Common myeloid progenitor, CD34-positive (primary cell): ENCODE measurements at regions not wholly inside any gene's neighbourhood (a gene's known extent, or its start where the extent isn't known, plus 50 kb on each side); places are given as distances from the start of the nearest gene placed in this dataset.

Experiments
- CTCF ChIA-PET: fragments of 350-600 bp; sonication (Branson Sonifier 250); formaldehyde crosslinking; loops from one replicate; lab custom pipeline; 2021; ENCODE audit warnings: antibody characterized with exemption; lab: Charles Lee
- POLR2A ChIA-PET: fragments of 350-600 bp; sonication (Branson Sonifier 250); formaldehyde crosslinking; loops from one replicate; lab custom pipeline; 2021; ENCODE audit warnings: antibody characterized with exemption; lab: Charles Lee
- DNase-seq, 3 donors: peaks; one replicate each; pipeline versions ENCODE4 v3.0.0 to v3.0.0-alpha.2; 2013
- H3K27ac ChIP-seq, 2 experiments: 1 replicate in 1 of 2; 2 replicates in 1 of 2; pipeline ENCODE4 v1.7.0; 2013; ENCODE audit warnings: inconsistent platforms in 2 of 2, low read length in 2 of 2, mild to moderate bottlenecking in 2 of 2, low read depth in 1 of 2, moderate library complexity in 1 of 2; ENCODE audit not compliant: severe bottlenecking in 2 of 2, insufficient read depth in 1 of 2, poor library complexity in 1 of 2
- H3K27me3 ChIP-seq, 5 experiments: replicated peaks in 2 of 5; 1 replicate in 3 of 5; 2 replicates in 2 of 5; pipeline versions ENCODE4 v1.6.1 to v1.7.0; 2013; ENCODE audit warnings: low read length in 4 of 5, mild to moderate bottlenecking in 2 of 5, moderate library complexity in 2 of 5, inconsistent platforms in 1 of 5; ENCODE audit not compliant: insufficient read depth in 5 of 5, control insufficient read depth in 4 of 5
- H3K36me3 ChIP-seq, 4 experiments: 1 replicate in 2 of 4; 2 replicates in 2 of 4; pipeline versions ENCODE4 v1.6.1 to v1.7.0; 2013; ENCODE audit warnings: low read length in 3 of 4, control low read depth in 1 of 4, mild to moderate bottlenecking in 1 of 4; ENCODE audit not compliant: control insufficient read depth in 4 of 4, insufficient read depth in 4 of 4
- H3K4me1 ChIP-seq, 4 experiments: 1 replicate in 3 of 4; 2 replicates in 1 of 4; pipeline versions ENCODE4 v1.6.1 to v1.7.1; 2013; ENCODE audit warnings: low read length in 3 of 4, mild to moderate bottlenecking in 3 of 4, control low read depth in 1 of 4, inconsistent platforms in 1 of 4, moderate library complexity in 1 of 4; ENCODE audit not compliant: control insufficient read depth in 4 of 4, insufficient read depth in 4 of 4; ENCODE audit errors: control extremely low read depth in 1 of 4
- H3K4me3 ChIP-seq, 7 experiments: 1 replicate in 4 of 7; 2 replicates in 3 of 7; pipeline versions ENCODE4 v1.5.1 to v1.7.0; 2013; ENCODE audit warnings: mild to moderate bottlenecking in 7 of 7, low read length in 6 of 7, moderate library complexity in 6 of 7, inconsistent platforms in 2 of 7, low read depth in 2 of 7, control low read depth in 1 of 7; ENCODE audit not compliant: insufficient read depth in 4 of 7, control insufficient read depth in 1 of 7; ENCODE audit errors: extremely low read depth in 1 of 7
- H3K9me3 ChIP-seq, 5 experiments: 1 replicate in 4 of 5; 2 replicates in 1 of 5; pipeline versions ENCODE4 v1.6.1 to v1.7.1; 2013; ENCODE audit warnings: low read length in 4 of 5, mild to moderate bottlenecking in 2 of 5, inconsistent platforms in 1 of 5, low read depth in 1 of 5, moderate library complexity in 1 of 5; ENCODE audit not compliant: control insufficient read depth in 4 of 5, insufficient read depth in 2 of 5; ENCODE audit errors: control extremely low read depth in 1 of 5
- WGBS: methylation state at CpG from one replicate; pipeline ENCODE4 v1.1.5; 2013; ENCODE audit not compliant: insufficient coverage; 5-methylcytosine and 5-hydroxymethylcytosine counted together

DNA sequence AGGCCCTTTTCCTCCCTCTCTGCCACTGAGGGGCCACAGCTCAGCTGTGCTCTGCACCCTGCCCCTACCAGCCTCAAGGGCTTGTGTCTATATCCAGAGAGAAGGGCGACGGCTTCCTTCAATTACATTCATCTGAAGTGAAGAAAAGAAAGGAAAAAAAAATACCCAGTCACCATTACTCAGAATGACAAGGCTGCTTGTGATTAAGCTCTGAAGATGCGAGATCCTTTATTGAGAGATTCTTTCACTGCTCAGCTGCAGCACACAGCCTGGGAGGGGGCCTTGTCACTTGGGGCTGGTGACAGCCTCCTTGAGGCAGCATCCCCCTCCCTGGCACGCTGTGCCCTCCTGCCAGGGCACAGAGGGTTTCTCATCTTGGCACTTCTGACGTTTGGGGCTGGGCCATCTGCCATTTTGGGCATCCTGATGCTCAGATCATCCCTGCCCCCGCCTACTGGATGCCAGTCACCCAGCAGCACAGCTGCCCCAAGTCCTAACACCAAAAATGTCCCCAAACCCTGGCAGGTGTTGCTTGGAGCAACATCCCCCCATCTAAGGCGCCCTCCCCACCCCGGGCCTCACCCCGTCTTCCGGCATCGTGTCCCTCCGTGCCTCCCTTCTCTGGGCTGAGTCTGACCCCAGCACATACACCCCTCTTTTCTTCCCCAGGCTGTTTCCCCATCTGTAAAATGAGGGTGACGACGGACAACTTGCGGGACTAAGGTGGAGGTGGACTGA, 1394.7 kb downstream of the BRD1 start:
- no peak overlapping the region for H3K27ac ChIP-seq
- H3K9me3 ChIP-seq: no peaks in the 10 kb centered on the region
- no peak for DNase-seq
- 94% methylated on average over 12 of the region's 15 CpGs for WGBS
- H3K4me1 ChIP-seq: no peaks in the 10 kb centered on the region
- peaks cover 0 to 10% (median 0%) of the 10 kb centered on the region in 5 experiments for H3K27me3 ChIP-seq
- H3K4me3 ChIP-seq: no peak overlapping the region
- ChIA-PET POLR2A (no interaction called here), CTCF (no interaction called here)
- H3K36me3 ChIP-seq: no peaks in the 10 kb centered on the region

DNA sequence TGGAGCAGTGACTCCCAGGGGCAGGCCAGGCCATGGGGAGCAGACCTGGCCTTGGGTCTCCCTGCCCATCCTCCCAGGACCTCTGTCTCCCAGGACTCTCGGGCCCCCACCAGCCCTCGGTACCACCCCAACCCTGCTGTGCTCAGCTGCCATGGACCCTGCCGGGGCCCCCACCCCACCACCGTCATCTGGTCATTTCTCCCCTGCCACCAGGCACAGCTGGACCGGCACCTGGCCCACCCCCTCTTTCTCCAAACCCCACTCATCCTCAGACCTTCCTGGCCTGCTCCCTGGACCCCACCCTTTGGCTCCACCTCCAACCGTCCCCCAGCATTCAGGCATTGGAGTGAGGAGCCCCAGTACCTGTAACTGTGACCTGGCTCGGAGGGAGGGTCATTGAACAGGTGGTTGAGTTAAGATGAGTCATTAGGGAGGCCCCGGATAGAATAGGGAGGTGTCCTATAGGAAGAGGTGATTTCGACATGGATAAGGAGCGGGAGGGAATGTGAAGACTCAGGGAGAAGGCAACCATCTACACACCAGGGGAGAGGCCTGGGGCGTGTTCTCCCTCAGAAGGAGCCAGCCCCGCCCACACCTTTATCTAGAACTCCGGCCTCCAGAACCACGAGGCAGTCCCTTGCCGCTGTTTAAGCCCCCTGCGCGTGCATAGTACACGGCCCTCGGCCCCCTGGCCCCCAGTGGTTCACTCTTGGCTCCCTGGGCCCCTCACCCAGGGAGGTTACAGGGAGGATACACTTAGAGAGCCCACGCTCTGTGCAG, 1395.9 kb downstream of the BRD1 start:
- 96% methylated on average over 8 of the region's 20 CpGs for WGBS
- POLR2A ChIA-PET: no interaction called here

DNA sequence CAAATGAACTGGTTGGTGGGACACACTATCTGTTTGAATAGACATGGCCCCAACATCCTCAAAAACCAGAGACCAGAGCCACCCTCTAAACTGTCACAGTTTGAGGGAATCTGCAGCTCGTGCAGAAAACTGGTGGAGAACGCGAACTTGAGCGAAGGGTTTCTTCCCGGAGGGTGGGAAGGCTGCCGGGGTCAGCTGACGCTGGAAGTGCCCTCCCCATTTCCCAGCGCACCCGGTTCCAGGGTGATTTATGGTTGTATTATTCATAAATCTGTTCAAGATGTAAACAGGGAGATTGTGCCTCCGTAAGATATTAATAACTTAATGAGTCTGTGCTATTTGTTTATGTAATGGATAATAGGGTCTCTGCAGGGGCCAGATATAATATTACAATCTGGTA, 1396.7 kb downstream of the BRD1 start:
- Histone ChIP-seq H3K9me3 (no peaks in the 10 kb centered on the region), H3K27me3 (peaks cover 0 to 4% (median 2%) of the 10 kb centered on the region in 5 experiments), H3K4me3 (no peak overlapping the region), H3K4me1 (no peaks in the 10 kb centered on the region), H3K27ac (no peak overlapping the region), H3K36me3 (no peaks in the 10 kb centered on the region)
- ChIA-PET CTCF (no interaction called here), POLR2A (no interaction called here)
- WGBS: 70% methylated on average over 7 of the region's 10 CpGs
- DNase-seq: no peak

More for the DNA sequence above, 1395.9 kb downstream of the BRD1 start:
- Histone ChIP-seq H3K27ac (no peak overlapping the region), H3K4me1 (no peaks in the 10 kb centered on the region), H3K27me3 (peaks cover 0 to 6% (median 2%) of the 10 kb centered on the region in 5 experiments), H3K4me3 (no peak overlapping the region), H3K36me3 (no peaks in the 10 kb centered on the region), H3K9me3 (no peaks in the 10 kb centered on the region)
- CTCF ChIA-PET: no interaction called here
- no peak for DNase-seq

DNA sequence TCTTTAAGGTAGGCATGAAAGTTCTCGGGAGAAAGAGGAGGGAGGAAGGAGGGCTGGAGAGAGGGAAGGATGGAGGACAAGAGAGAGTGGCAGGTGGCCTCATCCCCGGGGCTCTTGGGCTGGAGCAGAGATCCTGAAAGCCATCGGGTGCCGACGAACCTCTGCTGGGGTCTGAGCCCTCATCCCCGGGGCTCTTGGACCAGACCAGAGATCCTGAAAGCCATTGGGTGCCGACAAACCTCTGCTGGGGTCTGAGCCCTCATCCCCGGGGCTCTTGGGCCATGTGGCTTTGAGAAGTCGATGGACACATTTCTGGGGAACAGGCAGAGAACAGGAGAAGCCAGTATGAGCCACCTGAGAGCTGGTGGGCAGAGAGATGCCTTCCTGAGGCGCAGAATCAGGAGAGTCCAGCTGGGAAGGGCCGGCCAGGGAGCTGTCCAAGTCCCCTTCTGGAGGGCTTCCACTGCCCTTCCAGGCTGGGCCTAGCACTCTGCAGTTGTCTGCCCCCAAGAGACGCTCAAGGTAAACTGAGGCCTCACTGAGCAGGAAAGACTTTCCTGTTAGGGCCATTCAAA, 1398.1 kb downstream of the BRD1 start:
- no peak overlapping the region for H3K4me3 ChIP-seq
- POLR2A ChIA-PET: no interaction called here
- no peak for DNase-seq
- H3K4me1 ChIP-seq: no peaks in the 10 kb centered on the region
- no peaks in the 10 kb centered on the region for H3K36me3 ChIP-seq
- no peaks in the 10 kb centered on the region for H3K9me3 ChIP-seq
- no peak overlapping the region for H3K27ac ChIP-seq
- H3K27me3 ChIP-seq: peaks cover 0 to 5% (median 0%) of the 10 kb centered on the region in 5 experiments
- 91% methylated on average over 12 of the region's 12 CpGs for WGBS
- CTCF ChIA-PET: no interaction called here

DNA sequence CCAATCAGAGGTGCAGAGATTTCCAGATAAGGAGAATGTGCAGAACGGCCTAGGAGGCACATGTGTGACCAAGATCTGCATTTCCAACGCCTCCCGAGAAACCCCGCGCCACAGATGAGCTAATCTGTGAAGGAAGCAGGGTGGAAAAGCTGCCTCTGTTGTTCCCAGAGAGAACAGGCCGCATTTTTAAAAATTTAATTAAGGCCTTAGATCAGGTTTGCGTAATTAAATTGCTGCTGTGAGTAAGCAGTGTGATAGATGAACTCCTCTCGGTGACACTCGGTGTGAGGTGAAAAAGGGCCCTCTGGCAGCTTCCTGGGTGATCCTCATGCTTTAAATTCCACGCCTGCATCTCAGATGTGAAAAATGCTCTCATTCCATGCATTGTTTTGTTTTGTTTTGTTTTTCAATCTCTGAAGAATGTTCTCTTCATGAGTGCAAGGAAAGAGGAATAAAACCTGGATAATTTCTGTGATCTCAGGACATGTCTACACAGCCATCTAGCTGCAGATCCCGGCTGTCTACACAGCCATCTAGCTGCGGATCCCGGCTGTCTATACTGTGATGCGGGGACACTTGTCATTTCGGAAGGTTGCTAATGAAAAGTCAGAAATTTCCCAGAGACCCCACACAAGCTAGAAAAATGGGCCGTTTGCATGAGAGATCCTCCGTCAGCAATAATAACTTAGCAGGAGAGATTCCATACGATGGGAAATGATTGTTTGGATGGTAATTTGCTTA, 1398.9 kb downstream of the BRD1 start:
- no peak for DNase-seq
- CTCF ChIA-PET: no interaction called here
- no peak overlapping the region for H3K27ac ChIP-seq
- POLR2A ChIA-PET: no interaction called here
- no peak overlapping the region for H3K4me3 ChIP-seq
- H3K4me1 ChIP-seq: no peaks in the 10 kb centered on the region
- WGBS: 81% methylated on average over 18 of the region's 18 CpGs
- peaks cover 0 to 12% (median 0%) of the 10 kb centered on the region in 5 experiments for H3K27me3 ChIP-seq
- H3K9me3 ChIP-seq: no peaks in the 10 kb centered on the region
- H3K36me3 ChIP-seq: no peaks in the 10 kb centered on the region

DNA sequence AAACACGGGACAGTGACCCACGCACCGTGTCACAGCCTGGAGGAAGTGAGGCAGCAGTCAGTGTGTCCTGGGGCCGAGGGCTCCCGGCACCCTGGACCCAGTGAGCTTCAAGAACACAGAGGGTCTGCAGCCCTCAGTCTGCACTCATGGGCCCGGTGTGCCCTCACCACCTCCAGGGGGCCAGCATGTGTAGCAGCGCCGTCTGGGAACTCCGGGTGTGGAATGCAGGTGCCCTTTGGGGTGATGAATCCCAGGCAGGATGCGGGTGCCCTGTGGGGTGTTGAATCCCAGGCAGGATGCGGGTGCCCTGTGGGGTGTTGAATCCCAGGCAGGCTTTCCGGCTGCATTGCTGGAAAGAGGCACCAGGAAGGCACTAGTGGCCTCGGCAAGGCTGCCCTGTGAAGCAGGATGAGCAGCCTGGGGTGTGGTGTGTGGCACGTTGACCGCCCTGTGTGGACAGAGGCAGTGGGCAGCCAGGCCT, 1399.9 kb downstream of the BRD1 start:
- no peaks in the 10 kb centered on the region for H3K9me3 ChIP-seq
- ChIA-PET CTCF (no interaction called here), POLR2A (no interaction called here)
- no peak overlapping the region for H3K27ac ChIP-seq
- H3K36me3 ChIP-seq: no peaks in the 10 kb centered on the region
- DNase-seq: no peak
- H3K27me3 ChIP-seq: peaks cover 0 to 16% (median 4%) of the 10 kb centered on the region in 5 experiments
- 83% methylated on average over 14 of the region's 15 CpGs for WGBS
- no peaks in the 10 kb centered on the region for H3K4me1 ChIP-seq
- no peak overlapping the region for H3K4me3 ChIP-seq
